ENCODE measurements at regions not wholly inside any gene's neighbourhood (a gene's known extent, or its start where the extent isn't known, plus 50 kb on each side); places are given as distances from the start of the nearest gene placed in this dataset.

DNA sequence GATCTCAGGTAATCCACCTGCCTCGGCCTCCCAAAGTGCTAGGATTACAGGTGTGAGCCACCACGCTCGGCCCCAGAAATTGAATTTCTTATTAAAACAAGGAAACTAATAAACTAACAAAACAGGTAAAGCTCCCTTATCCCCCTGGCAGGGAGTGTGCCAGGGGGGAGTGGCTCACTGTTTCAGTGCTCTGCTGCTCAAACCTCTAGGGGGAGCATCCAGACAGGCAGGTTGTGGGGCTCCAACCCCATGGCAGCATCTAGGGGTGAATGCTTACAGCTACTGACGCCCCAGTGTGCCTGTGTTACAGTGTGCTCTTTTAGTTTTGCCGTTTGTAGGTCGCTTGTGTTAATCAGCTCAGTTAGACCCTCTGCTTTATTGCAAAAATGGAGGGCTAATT is 605.0 kb downstream of the GABRG1 start:
- H3K9me3 Mint-ChIP-seq, result peaks cover 10% of the 10 kb centered on the region
- no peaks in the 10 kb centered on the region for H3K27me3 Mint-ChIP-seq (ENCODE audit: insufficient read depth)
- peak; percentile 54 for DNase-seq
- 70 to 91% methylated on average over 3 to 6 of the region's 6 CpGs for WGBS, 2 experiments (ENCODE audit: insufficient coverage in 1 of 2, insufficient read length in 1 of 2)
- H3K4me3 Mint-ChIP-seq, result no peak overlapping the region
- H3K4me1 Mint-ChIP-seq, result peaks cover 3% of the 10 kb centered on the region
- no peaks in the 10 kb centered on the region for H3K4me1 ChIP-seq (ENCODE audit: control insufficient read depth, insufficient read depth, low read length)
- no peak overlapping the region for H3K4me3 ChIP-seq (ENCODE audit: low read length)
- H3K36me3 ChIP-seq (ENCODE audit: control insufficient read depth, insufficient read depth, low read length), result no peaks in the 10 kb centered on the region
- H3K36me3 Mint-ChIP-seq (ENCODE audit: low read depth), result no peaks in the 10 kb centered on the region
- H3K9me3 ChIP-seq (ENCODE audit: control insufficient read depth, low read length), result no peaks in the 10 kb centered on the region
- H3K27me3 ChIP-seq (ENCODE audit: control insufficient read depth, insufficient read depth, low read length, poor library complexity, severe bottlenecking), result no peaks in the 10 kb centered on the region
- H3K9ac ChIP-seq (ENCODE audit: extremely low read depth, low read length, poor library complexity, severe bottlenecking), result no peak overlapping the region
- TF ChIP-seq, protein P1, sequence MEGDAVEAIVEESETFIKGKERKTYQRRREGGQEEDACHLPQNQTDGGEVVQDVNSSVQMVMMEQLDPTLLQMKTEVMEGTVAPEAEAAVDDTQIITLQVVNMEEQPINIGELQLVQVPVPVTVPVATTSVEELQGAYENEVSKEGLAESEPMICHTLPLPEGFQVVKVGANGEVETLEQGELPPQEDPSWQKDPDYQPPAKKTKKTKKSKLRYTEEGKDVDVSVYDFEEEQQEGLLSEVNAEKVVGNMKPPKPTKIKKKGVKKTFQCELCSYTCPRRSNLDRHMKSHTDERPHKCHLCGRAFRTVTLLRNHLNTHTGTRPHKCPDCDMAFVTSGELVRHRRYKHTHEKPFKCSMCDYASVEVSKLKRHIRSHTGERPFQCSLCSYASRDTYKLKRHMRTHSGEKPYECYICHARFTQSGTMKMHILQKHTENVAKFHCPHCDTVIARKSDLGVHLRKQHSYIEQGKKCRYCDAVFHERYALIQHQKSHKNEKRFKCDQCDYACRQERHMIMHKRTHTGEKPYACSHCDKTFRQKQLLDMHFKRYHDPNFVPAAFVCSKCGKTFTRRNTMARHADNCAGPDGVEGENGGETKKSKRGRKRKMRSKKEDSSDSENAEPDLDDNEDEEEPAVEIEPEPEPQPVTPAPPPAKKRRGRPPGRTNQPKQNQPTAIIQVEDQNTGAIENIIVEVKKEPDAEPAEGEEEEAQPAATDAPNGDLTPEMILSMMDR (conservative IDR thresholded peaks at IDR 0.05), result peak; percentile 45
- H3K27ac Mint-ChIP-seq, result no peak overlapping the region
- no peak overlapping the region for H3K27ac ChIP-seq (ENCODE audit: low read depth, low read length)

DNA sequence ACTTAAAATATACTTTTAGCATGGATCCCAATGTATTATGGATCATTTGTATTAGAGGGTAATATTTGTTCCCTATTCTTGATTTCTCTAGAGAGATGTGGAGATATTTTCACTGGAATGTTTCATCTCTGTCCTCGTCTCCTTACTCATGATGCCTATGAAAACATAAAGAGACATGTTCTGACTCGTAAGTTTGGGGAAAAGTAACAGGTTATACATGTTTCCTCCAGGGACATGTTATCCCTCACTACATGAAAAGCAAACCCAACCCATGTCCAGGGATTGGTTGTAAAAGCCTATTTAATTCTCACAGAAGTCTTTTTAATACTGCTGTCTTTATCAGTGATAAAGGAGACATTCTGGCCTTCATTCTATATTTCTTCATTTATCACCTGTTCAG is 621.4 kb downstream of the GABRG1 start:
- Mint-ChIP-seq H3K9me3 (peaks cover 5% of the 10 kb centered on the region), H3K4me3 (no peak overlapping the region), H3K36me3 (ENCODE audit: low read depth) (no peaks in the 10 kb centered on the region), H3K27me3 (ENCODE audit: insufficient read depth) (no peaks in the 10 kb centered on the region), H3K27ac (no peak overlapping the region), H3K4me1 (no peaks in the 10 kb centered on the region)
- no peak overlapping the region for H3K4me3 ChIP-seq (ENCODE audit: low read length)
- no peaks in the 10 kb centered on the region for H3K4me1 ChIP-seq (ENCODE audit: control insufficient read depth, insufficient read depth, low read length)
- no peaks in the 10 kb centered on the region for H3K36me3 ChIP-seq (ENCODE audit: control insufficient read depth, insufficient read depth, low read length)
- peaks cover 5% of the 10 kb centered on the region for H3K9me3 ChIP-seq (ENCODE audit: control insufficient read depth, low read length)
- 90% methylated on average over 2 of the region's 2 CpGs; no CpG with 5 or more reads in 1 of the 2 experiments for WGBS, 2 experiments (ENCODE audit: insufficient coverage in 1 of 2, insufficient read length in 1 of 2)
- H3K9ac ChIP-seq (ENCODE audit: extremely low read depth, low read length, poor library complexity, severe bottlenecking), result no peak overlapping the region
- DNase-seq, result no peak
- H3K27me3 ChIP-seq (ENCODE audit: control insufficient read depth, insufficient read depth, low read length, poor library complexity, severe bottlenecking), result no peaks in the 10 kb centered on the region
- TF ChIP-seq, protein P1 (conservative IDR thresholded peaks at IDR 0.05), result no peak
- no peak overlapping the region for H3K27ac ChIP-seq (ENCODE audit: low read depth, low read length)

DNA sequence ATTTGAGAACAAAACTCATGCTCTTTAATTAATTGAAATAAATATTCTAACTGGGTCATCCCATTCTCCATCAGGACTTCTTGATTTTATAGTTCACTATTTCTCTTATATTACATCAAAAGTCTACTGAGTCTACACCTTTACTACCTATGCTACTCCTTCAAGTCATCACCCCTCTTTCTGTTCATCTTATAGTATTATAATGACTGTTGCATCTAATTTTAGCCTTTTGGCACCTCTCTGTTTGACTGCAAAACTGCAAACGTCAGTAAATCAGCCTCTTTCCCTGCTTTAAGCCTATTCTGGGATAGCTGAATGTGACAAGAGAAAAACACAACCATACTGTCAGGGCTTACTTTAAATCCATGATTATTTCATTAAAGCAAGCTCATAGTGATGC is 639.1 kb downstream of the GABRG1 start:
- H3K4me1 Mint-ChIP-seq, result no peaks in the 10 kb centered on the region
- no peaks in the 10 kb centered on the region for H3K9me3 ChIP-seq (ENCODE audit: control insufficient read depth, low read length)
- no peaks in the 10 kb centered on the region for H3K9me3 Mint-ChIP-seq
- no peaks in the 10 kb centered on the region for H3K36me3 Mint-ChIP-seq (ENCODE audit: low read depth)
- DNase-seq, result no peak
- H3K27me3 Mint-ChIP-seq (ENCODE audit: insufficient read depth), result no peaks in the 10 kb centered on the region
- 70% methylated on average over 1 of the region's 1 CpG; no CpG with 5 or more reads in 1 of the 2 experiments for WGBS, 2 experiments (ENCODE audit: insufficient coverage in 1 of 2, insufficient read length in 1 of 2)
- H3K4me3 ChIP-seq (ENCODE audit: low read length), result no peak overlapping the region
- H3K27ac ChIP-seq (ENCODE audit: low read depth, low read length), result no peak overlapping the region
- no peaks in the 10 kb centered on the region for H3K4me1 ChIP-seq (ENCODE audit: control insufficient read depth, insufficient read depth, low read length)
- H3K27me3 ChIP-seq (ENCODE audit: control insufficient read depth, insufficient read depth, low read length, poor library complexity, severe bottlenecking), result no peaks in the 10 kb centered on the region
- no peak overlapping the region for H3K4me3 Mint-ChIP-seq
- TF ChIP-seq, protein P1 (conservative IDR thresholded peaks at IDR 0.05), result no peak
- H3K36me3 ChIP-seq (ENCODE audit: control insufficient read depth, insufficient read depth, low read length), result no peaks in the 10 kb centered on the region
- no peak overlapping the region for H3K27ac Mint-ChIP-seq
- H3K9ac ChIP-seq (ENCODE audit: extremely low read depth, low read length, poor library complexity, severe bottlenecking), result no peak overlapping the region

Data from endodermal cell (in vitro differentiated cells).